Fibroblast of lung (primary cell): ENCODE measurements at regions not wholly inside any gene's neighbourhood (a gene's known extent, or its start where the extent isn't known, plus 50 kb on each side); places are given as distances from the start of the nearest gene placed in this dataset.

Source experiments
- DNase-seq, 2 donors: peaks; one replicate each; pipeline versions ENCODE4 v3.0.0 to v3.0.0-alpha.2; 2010; ENCODE audit warnings: low read depth in 2 of 2
- H2AFZ ChIP-seq: 2 replicates; pipeline ENCODE4 v1.5.1; 2012; ENCODE audit warnings: low read length, control low read depth, inconsistent platforms
- H3K27ac ChIP-seq: 2 replicates; pipeline ENCODE4 v1.5.1; 2011; ENCODE audit warnings: low read length, control low read depth; ENCODE audit not compliant: insufficient read depth
- H3K27me3 ChIP-seq: 2 replicates; pipeline ENCODE4 v1.5.1; 2011; ENCODE audit warnings: mild to moderate bottlenecking, low read length; ENCODE audit not compliant: control insufficient read depth, insufficient read depth
- H3K36me3 ChIP-seq: 2 replicates; pipeline ENCODE4 v1.5.1; 2011; ENCODE audit warnings: low read length; ENCODE audit not compliant: control insufficient read depth, insufficient read depth
- H3K4me1 ChIP-seq: 2 replicates; pipeline ENCODE4 v1.5.1; 2011; ENCODE audit warnings: low read length; ENCODE audit not compliant: control insufficient read depth, insufficient read depth; ENCODE audit errors: extremely low read depth
- H3K4me2 ChIP-seq: 2 replicates; pipeline ENCODE4 v1.5.1; 2011; ENCODE audit warnings: low read length, control low read depth; ENCODE audit not compliant: insufficient read depth; ENCODE audit errors: extremely low read depth
- H3K4me3 ChIP-seq, 4 experiments: fragments of 200-600 bp in 1 of 4; sonication (generic) in 1 of 4; replicated peaks in 1 of 4; 2 replicates each; pipeline ENCODE4 v1.5.1; 2011 to 2016; ENCODE audit warnings: low read length in 4 of 4, low read depth in 3 of 4, mild to moderate bottlenecking in 3 of 4, control low read depth in 2 of 4, inconsistent platforms in 1 of 4, mixed read lengths in 1 of 4; ENCODE audit not compliant: insufficient read depth in 1 of 4; ENCODE audit errors: control extremely low read depth in 1 of 4
- H3K79me2 ChIP-seq: 2 replicates; pipeline ENCODE4 v1.5.1; 2012; ENCODE audit warnings: mild to moderate bottlenecking, low read length, inconsistent platforms; ENCODE audit not compliant: control insufficient read depth, insufficient read depth
- H3K9ac ChIP-seq: 2 replicates; pipeline ENCODE4 v1.5.1; 2011; ENCODE audit warnings: mild to moderate bottlenecking, low read length, control low read depth; ENCODE audit not compliant: insufficient read depth
- H3K9me3 ChIP-seq: 2 replicates; pipeline ENCODE4 v1.5.1; 2012; ENCODE audit warnings: low read depth, low read length; ENCODE audit not compliant: control insufficient read depth, insufficient read depth
- H4K20me1 ChIP-seq: 2 replicates; pipeline ENCODE4 v1.5.1; 2011; ENCODE audit warnings: low read length; ENCODE audit not compliant: control insufficient read depth, insufficient read depth; ENCODE audit errors: extremely low read depth
- CTCF ChIP-seq, 2 donors: IDR thresholded peaks in 1 of 2; conservative IDR thresholded peaks in 1 of 2; 1 replicate in 1 of 2; 2 replicates in 1 of 2; pipeline ENCODE4 v1.5.1; 2011 to 2012; ENCODE audit warnings: low read length in 2 of 2, control low read depth in 1 of 2, inconsistent platforms in 1 of 2, low read depth in 1 of 2, mild to moderate bottlenecking in 1 of 2
- EZH2 ChIP-seq: IDR thresholded peaks from 2 replicates; pipeline ENCODE4 v1.5.1; 2012; ENCODE audit warnings: low read length, control low read depth, mild to moderate bottlenecking; ENCODE audit errors: missing control alignments

- no peak overlapping the region for H3K4me3 ChIP-seq
- peaks cover 4% of the 10 kb centered on the region for H3K4me1 ChIP-seq
- H3K9ac ChIP-seq = no peak overlapping the region
- no peak overlapping the region for H2AFZ ChIP-seq
- peak; percentile 80 to 95 for DNase-seq
- no peaks in the 10 kb centered on the region for H3K79me2 ChIP-seq
- TF ChIP-seq CTCF (conservative IDR thresholded peaks at IDR 0.05 in 1 of 2, IDR thresholded peaks at IDR 0.05 in 1 of 2; ENCODE audit: low read depth in 1 of 2, low read length in 2 of 2) (no peak), EZH2 (no peak)
- no peak overlapping the region for H3K4me2 ChIP-seq
- no peak overlapping the region for H3K27ac ChIP-seq
- no peaks in the 10 kb centered on the region for H4K20me1 ChIP-seq
- no peaks in the 10 kb centered on the region for H3K9me3 ChIP-seq
- no peaks in the 10 kb centered on the region for H3K36me3 ChIP-seq
- H3K27me3 ChIP-seq = no peaks in the 10 kb centered on the region
Measured at GRCh38 chr12:19018302-19018970, 111.1 kb upstream of the PLEKHA5 start.

GRCh38 chr12:19021240-19021639 lies 108.3 kb upstream of the PLEKHA5 start:
- no peak overlapping the region for H2AFZ ChIP-seq
- no peak overlapping the region for H3K4me3 ChIP-seq
- no peaks in the 10 kb centered on the region for H3K36me3 ChIP-seq
- DNase-seq = no peak
- no peaks in the 10 kb centered on the region for H3K27me3 ChIP-seq
- H3K79me2 ChIP-seq = no peaks in the 10 kb centered on the region
- no peak for TF ChIP-seq CTCF (conservative IDR thresholded peaks at IDR 0.05 in 1 of 2, IDR thresholded peaks at IDR 0.05 in 1 of 2; ENCODE audit: low read depth in 1 of 2, low read length in 2 of 2)
- TF ChIP-seq EZH2 = no peak
- H3K27ac ChIP-seq = no peak overlapping the region
- no peak overlapping the region for H3K9ac ChIP-seq
- H3K4me1 ChIP-seq = peaks cover 4% of the 10 kb centered on the region
- no peaks in the 10 kb centered on the region for H4K20me1 ChIP-seq
- no peaks in the 10 kb centered on the region for H3K9me3 ChIP-seq
- no peak overlapping the region for H3K4me2 ChIP-seq

GRCh38 chr12:19021646-19022045 lies 107.9 kb upstream of the PLEKHA5 start:
- TF ChIP-seq EZH2 (no peak), CTCF (conservative IDR thresholded peaks at IDR 0.05 in 1 of 2, IDR thresholded peaks at IDR 0.05 in 1 of 2; ENCODE audit: low read depth in 1 of 2, low read length in 2 of 2) (no peak)
- Histone ChIP-seq H3K4me2 (no peak overlapping the region), H3K9me3 (no peaks in the 10 kb centered on the region), H3K79me2 (no peaks in the 10 kb centered on the region), H3K27me3 (no peaks in the 10 kb centered on the region), H3K9ac (no peak overlapping the region), H3K4me1 (peaks cover 4% of the 10 kb centered on the region), H4K20me1 (no peaks in the 10 kb centered on the region), H3K4me3 (no peak overlapping the region), H3K36me3 (no peaks in the 10 kb centered on the region), H2AFZ (no peak overlapping the region), H3K27ac (no peak overlapping the region)
- DNase-seq = peak; percentile 38 to 47
